HG03280 (cell line): ENCODE measurements at regions not wholly inside any gene's neighbourhood (a gene's known extent, or its start where the extent isn't known, plus 50 kb on each side); places are given as distances from the start of the nearest gene placed in this dataset.
"Not testable (repeated sequence)": the region's sequence is repeated elsewhere in the genome, so short reads cannot be mapped to it uniquely, and the experiment has no call there.

Experiments
- ATAC-seq: cut with Tn5 transposase; IDR thresholded peaks from one replicate; pipeline ENCODE4 v1.9.1; 2021; ENCODE audit warnings: mild to moderate bottlenecking, moderate library complexity; ENCODE audit not compliant: unreplicated experiment

DNA sequence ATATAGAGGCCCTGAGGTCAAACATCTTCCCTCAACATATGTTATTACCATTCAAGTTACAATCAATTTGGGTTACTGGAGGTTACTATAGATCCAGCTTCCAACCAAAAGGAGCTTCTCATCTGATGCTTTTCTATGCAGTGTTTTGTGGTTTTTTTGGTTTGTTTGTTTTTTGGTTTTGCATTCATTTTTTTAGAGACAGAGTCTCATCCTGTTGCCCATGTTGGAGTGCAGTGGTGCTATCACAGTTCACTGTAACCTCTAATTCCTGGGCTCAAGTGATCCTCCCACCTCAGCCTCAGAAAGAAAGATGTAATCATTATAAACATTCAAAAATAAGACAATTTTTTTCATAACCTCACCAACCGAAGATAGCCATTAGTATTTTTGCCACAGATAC lies 124.4 kb upstream of the JARID2 start:
- ATAC-seq: no peak

DNA sequence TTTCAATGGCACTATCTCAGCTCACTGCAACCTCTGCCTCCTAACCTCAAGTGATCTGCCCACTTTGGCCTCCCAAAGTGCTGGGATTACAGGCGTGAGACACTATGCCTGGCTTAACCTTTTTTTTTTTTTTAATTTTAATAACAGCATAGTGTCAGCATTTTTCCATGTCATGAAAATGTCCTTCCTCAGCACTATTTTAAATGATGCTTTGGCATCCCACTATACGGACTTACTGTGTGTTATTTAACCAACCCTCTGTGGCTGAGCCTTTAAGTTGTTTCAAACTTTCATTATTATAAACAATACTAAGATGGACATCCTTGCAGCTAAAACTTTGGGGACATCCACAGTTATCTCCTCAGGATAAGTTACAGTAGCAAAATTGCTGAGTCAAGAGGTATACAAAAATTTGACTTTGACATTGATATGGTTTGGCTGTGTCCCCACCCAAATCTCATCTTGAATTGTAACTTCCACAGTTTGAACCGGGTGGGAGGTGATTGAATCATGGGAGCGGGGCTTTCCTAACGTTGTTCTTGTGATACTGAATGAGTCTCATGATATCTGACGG lies 123.8 kb upstream of the JARID2 start:
- ATAC-seq: no peak

DNA sequence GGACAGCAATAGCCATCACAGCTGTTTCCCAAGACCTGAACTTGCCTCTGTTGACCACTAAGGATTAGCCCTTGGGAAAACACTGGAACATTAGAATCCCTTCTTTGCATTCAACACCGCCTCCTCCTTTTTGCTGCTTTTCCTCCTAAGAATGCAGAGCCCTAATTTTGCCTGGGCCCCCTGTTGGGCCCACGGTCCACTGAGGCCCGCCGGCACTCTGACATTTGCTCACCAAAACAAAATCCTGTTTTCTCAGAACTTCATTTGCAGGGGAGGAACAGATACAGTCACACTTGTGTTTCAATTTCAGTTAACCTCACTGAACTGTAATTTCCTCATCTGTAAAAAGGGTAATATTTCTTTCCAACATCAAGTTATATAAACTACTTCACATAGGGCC lies 116.0 kb upstream of the JARID2 start:
- ATAC-seq: no peak

DNA sequence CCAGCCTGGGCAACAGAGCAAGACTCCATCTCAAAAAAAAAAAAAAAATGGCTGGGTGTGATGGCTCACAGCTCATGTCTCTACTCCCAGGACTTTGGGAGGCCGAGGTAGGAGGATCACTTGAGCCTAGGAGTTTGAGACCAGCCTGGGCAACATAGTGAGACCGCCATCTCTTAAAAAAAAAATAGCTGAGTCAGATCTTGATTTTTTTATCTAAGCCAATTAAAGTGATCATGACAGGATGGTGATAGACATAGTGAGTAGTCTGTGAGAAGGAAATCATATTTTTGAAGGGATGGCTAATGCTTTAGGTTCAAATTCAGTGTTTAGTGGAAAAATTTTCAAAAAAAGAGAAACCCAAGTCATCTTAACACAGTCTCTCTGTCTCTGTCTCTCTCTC lies 114.6 kb upstream of the JARID2 start:
- ATAC-seq: no peak

DNA sequence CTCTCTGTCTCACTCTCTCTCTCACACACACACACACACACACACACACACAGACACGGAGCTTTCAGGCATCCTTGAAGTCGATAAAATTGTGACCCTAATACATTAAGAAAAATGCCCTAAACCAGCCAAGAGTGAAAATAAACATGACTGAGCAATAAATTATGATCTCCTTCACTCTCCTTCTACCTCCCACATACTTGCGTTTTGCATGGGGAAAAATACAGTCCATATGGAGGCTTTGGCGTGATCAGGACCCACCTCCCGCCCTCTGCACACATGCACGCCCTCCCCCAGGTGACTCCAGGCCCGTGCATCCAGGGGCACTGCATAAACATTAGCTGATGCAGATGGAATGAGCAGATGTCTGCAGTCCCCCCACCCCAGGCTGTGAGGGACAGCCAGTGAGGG lies 114.2 kb upstream of the JARID2 start:
- ATAC-seq: no peak

DNA sequence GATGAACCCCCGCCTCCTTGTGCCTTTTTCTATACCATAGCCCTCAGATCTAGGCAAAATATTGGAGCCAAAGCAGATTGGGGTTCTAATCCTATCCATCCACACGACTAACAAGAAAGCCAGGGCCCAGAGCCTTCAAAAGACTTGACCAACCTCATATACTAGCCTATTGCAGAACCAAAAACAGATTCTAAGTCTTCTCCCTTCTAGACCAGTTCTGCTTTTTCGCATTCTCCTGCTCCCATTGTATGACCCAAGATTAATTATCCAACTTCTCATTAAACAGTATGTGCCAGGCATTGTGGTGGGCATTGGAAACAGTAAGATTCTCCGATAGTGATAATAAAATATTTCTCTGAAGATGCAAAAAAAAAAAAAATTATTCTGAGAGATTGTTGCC lies 113.7 kb upstream of the JARID2 start:
- no peak for ATAC-seq

DNA sequence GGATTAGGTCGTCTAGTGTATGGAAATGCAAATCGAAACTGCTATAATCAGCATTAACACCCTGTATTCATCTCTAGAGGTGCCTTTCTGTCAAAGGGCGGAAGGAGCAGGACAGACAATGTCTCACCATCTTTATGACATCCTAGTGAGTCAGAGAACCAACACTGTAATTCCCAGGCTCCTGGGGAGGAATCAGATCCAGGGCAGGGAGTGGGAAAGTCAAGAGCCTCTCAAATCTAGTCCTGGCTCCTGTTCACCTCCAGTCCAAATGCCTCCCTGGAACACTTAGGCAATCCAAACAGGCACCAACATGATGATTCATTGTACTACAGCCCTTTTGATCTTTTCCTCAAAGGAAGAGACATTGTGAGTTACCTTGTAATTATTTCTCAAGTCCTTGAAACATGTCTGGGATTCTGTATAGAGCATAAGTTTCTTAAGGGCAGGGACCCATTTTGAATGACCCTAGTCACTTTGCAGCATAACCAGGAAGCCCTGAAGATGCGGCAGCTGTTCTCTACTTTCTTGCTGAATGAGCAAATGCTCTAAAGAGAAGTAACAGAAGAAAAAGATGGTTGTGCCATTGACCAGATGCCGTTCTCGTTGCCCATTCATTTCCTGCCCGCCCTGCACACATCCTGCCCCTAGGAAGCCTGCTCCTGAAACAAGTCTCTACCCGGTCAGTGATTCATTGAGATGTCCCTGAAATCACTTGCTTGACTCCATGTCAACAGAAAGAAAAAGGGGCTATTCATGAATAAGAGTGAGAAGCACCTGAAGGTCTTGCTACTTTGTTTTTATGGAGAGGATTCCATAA lies 112.8 kb upstream of the JARID2 start:
- ATAC-seq: no peak

DNA sequence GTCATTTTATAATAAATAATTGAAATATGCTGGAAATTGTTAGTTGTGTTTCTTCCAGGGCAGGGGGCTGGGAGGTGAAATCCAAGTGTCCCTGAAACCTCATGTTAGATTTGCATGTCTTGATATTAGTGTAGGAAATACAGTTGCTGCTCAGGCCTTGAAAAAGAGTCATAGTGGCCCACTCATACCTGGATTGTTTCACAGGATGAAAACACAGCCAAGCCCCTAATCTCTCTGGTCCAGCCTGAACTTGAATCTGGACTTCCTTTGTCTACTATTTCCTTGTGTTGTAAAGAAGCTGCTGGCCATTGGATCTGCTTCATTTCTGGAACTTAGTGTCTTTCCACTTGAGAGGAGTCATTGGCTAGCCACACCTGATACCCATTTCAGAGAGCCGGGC lies 108.8 kb upstream of the JARID2 start:
- no peak for ATAC-seq

DNA sequence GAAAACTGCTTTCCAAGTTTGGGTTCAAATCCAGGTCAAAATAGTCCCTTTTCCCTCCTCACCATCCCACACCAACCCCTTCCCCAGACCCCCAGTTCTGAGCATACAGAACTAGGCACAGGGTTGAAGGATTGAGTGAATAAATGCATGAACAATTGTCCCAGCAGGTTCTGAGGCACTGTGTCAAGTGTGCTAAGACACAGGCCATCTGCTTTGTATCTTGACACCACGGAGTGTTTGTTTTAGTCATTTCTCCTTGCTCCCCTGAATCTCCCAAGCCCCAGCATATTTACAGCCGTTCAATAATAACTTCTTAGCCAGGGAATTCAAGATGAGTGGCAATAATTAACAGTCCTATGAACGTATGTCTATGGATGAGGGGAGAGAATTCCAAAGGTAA lies 102.8 kb upstream of the JARID2 start:
- no peak for ATAC-seq

DNA sequence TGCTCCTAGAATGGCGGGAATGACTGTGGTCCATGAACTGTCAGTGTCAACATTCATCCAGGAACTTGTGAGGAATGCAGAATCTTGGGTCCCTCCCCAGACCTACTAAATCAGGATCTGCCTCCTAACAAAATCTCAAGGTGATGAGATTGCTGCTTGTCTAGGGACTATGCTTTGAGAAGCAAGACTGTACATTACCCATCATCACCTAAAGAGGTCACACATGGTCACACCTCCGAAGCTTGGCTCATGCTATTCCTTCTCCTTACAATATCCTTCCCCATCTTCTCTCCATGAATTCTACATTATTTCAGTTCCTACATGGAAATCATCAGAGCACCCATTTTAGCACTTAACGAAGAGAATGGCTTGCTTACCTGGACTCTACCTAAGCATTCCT lies 102.3 kb upstream of the JARID2 start:
- no peak for ATAC-seq

DNA sequence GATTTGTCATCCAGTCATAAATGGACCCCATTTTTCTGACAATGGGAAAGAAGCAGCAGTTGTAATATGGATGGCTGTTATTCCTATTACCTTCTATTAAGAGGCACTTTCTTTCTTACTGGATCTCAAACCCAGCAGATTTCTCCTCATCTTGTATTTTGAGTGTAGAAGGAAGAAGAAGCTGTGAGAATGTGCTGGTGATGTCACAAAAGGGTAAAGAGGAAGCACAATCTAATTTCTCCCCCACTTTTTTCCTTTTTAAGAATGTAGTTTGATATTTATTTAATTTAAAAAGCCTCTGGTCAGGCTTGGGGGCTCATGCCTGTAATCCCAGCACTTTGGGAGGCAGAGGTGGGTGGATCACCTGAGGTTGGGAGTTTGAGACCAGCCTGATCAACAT lies 100.0 kb upstream of the JARID2 start:
- no peak for ATAC-seq

DNA sequence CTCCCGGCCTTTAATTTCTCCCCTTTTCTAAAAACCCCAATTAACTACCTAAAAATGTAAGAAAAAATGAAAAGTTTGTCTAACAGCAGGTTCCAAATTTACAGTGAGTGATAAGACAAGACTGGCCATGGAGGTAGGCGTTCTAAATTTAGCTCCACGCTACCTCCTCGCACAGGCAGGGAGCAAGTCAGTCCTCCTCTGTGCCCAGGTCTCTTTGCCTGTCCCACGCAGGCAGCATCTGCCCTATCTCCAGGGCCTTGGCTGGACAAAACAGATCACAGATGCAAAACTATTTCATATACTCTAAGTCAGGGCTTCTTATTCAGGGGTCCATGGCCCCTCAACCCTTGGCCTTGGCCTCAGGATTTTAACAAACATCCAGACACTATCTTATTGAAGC lies 98.0 kb upstream of the JARID2 start:
- ATAC-seq: no peak

DNA sequence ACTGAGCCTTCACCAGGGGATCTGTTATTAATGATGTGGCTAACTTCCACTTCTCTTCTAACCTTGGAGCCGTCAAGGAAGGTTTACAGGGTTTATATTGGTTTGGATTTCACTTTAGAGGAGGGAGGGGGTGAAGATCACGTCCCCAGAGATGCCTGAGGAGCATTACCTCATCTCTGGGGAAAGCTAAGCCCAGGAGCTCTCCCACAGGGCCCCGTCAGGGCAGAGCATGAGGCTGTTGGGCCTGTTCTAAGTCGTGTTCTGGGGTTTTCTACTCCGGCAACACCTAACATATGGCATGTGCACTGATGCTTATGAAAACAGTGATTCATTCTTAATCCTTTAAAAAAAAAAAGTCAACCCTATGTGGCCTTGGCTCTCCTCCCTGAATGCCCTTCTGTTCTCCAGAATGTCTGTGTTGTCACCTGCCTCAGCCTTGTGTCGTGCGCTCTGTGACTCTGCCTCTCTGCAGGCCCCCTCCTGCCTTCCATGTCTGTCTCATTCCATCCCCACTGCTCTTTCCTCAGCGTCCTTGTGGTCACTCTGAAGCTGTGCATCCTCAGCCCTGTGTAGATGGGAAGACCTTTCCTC lies 97.4 kb upstream of the JARID2 start:
- no peak for ATAC-seq

DNA sequence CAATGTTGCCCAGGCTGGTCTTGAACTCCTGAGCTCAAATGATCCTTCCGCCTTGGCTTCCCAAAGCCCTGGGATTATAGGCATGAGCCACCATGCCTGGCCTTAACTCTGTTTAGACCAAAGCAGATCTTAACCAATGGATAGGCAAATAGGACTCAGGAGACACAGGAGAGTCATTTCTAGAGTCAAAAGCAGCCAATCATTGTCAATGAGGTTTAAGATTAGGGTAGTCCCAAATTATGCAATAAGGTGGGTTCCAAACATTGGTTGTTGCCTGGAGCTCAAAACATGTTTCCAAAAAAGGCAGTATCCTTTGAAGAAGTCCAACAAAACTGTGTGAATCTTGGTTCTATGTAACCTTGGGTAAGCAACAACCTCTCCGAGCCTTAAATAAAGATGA lies 95.7 kb upstream of the JARID2 start:
- no peak for ATAC-seq

DNA sequence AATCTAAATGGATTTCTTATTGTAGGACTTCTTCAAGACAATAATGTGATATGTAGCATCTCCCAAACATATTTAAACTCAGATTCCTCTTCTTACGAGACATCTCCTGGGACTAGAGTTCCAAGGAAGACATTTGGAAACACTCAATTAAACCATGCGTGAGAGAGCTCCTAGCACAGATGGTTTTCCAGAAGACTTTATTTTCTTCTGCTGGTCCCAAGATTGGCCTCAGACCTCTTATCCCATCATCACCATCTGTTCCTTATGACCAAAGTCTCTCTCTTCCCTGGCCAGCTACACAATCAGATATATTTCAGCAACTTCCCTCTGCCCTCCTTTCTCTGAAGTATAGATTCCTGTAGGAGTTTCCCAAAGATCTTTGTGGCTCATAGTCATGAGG lies 93.2 kb upstream of the JARID2 start:
- no peak for ATAC-seq

DNA sequence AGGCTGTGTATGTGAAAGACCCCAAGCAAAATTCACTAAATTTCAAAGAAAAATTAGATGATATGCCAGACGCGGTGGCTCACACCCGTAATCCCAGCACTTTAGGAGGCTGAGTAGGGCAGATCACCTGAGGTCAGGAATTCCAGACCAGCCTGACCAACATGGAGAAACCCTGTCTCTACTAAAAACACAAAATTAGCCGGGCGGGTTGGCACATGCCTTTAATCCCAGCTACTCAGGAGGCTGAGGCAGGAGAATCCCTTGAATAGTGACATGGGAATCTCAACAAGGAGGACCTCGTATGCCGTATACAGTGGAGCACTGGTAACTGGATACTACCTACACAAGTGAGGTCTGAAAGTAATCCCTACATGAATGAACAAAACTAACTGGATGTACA lies 92.7 kb upstream of the JARID2 start:
- no peak for ATAC-seq

DNA sequence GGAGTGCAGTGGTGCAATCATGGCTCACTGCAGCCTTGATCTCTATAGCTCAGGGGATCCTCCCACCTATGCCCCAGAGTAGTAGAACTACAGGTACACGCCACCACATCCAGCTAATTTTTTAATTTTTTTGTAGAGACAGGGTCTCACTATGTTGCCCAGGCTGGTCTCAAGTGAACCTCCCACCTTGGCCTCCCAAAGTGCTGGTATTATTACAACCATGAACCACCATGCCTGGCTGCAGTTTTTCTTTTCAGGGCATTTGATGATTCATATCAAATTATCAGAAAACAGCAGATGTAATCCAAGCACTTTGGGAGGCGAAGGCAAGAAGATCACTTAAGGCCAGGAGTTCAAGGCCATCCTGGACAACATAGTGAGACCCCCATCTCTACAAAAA lies 88.4 kb upstream of the JARID2 start:
- ATAC-seq: no peak

DNA sequence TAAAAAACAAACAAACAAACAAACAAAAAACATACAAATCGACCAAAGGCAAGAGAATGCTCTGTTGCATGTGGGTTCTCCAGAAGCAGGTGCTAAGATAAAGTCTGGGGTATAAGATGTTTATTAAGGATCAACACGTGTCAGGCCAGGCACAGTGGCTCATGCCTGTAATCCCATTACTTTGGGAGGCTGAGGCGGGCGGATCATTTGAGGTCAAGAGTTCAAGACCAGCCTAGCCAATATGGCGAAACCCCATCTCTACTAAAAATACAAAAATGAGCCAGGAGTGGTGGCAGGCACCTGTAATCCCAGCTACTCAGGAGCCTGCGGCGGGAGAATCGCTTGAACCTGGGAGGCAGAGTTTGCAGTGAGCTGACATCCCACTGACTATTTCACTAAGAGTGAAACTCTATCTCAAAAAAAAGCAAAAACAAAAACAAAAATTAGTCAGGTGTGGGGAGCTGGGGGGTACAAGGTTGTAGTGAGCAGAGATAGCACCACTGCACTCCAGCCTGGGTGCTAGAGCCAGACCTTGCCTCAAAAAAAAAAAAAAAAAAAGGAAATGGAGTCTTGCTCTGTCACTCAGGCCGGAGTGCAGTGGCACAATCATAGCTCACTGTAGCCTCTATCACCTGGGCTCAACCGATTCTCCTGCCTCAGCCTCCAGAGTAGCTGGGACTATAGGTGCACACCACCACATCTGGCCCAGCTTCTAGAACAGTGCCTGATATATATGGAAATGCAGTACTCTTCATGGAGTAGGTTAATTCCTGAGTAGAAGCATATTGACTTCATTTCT lies 86.8 kb upstream of the JARID2 start:
- ATAC-seq: no peak

DNA sequence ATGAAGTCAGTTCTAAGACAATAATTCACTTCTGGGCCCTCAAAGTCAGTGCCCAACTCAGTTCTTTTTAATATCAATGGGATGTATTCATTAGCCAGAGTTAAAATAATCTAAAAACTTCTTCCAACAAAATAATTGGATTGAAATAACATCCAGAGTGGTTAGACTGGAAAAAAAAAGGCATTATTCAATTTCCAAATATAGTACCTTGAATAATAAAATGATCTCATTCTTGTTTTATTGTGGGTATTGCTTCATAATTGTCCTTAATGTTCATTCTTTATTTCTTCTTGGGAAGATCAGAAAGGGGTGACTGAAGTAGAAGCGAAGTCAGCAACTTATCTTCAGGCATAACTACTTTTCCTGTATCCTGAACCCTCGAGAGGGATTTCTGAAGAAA lies 85.1 kb upstream of the JARID2 start:
- ATAC-seq: no peak

DNA sequence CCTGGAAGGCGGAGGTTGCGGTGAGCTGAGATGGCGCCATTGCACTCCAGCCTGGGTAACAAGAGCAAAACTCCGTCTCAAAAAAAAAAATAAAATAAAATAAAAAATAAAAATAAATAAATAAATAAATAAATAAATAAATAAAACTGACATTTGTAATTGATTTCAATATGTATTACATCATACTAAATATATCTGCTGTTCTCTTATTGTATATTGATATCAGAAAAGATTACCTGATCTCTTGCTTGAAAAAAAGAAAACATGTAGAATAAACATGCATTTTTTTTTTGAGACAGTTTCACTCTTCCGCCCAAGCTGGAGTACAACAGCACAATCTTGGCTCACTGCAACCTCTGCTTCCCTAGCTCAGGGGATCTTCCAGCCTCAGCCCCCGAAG lies 81.0 kb upstream of the JARID2 start:
- not testable (repeated sequence) for ATAC-seq

DNA sequence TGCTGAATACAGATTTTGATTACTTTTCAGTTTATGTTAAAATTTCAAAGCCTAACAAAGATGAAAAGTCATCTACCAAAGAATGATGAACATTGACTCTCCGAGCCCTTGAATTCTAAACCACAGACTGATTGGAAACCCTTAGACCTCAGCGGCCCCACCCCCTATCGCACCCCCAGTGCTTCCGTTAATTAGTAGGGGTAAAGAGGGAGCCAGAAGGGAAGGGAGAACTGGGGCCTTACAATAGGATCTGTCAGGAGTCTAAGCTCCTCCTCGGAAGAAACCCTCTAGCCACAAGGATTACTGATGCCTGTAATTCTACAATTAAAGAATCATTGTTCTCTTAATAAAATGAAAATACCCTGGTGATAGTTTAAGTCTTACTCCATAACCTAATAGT lies 79.7 kb upstream of the JARID2 start:
- no peak for ATAC-seq

DNA sequence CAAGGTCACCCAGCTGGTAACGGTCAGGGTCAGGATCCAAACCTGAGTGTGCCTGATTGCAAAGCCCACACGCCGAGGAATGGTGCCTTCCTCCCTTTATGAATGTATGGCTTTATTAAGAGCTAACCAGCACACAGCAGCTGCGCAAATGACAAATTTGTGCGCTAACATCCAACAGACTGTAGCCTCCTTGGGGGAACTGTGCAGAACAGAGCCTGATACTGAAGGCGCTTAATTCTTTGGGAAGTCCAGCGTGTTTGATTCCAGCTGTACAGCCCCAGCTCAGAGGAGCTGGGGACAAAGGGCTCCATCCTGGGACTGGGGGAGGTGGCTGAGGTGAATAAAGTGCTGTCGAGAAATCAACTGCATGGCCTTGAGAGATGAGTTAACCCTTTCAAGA lies 75.7 kb upstream of the JARID2 start:
- no peak for ATAC-seq
